Neural cell (in vitro differentiated cells): ENCODE measurements at regions not wholly inside any gene's neighbourhood (a gene's known extent, or its start where the extent isn't known, plus 50 kb on each side); places are given as distances from the start of the nearest gene placed in this dataset.
"Not testable (repeated sequence)": the region's sequence is repeated elsewhere in the genome, so short reads cannot be mapped to it uniquely, and the experiment has no call there.

Experiments used
- CTCF ChIP-seq: fragments of 450-650 bp; IDR thresholded peaks from 2 replicates; pipeline ENCODE4 v1.5.1; 2014; ENCODE audit warnings: antibody characterized with exemption, mild to moderate bottlenecking, moderate library complexity; ENCODE audit not compliant: poor library complexity, severe bottlenecking
- EP300 ChIP-seq: fragments of 450-650 bp; conservative IDR thresholded peaks from 2 replicates; pipeline ENCODE4 v1.6.1; 2014; ENCODE audit warnings: antibody characterized with exemption, mild to moderate bottlenecking, moderate library complexity; ENCODE audit not compliant: poor library complexity, severe bottlenecking
- EZH2 ChIP-seq: fragments of 200-600, 300-800 bp; shearing (Covaris generic), sonication (generic); IDR thresholded peaks from 2 replicates; pipeline ENCODE4 v1.6.1; 2014; ENCODE audit warnings: antibody characterized with exemption, low read length, borderline replicate concordance, mild to moderate bottlenecking; ENCODE audit not compliant: insufficient read depth, poor library complexity, severe bottlenecking
- POLR2AphosphoS5 ChIP-seq: IDR thresholded peaks from 2 replicates; pipeline ENCODE4 v1.6.1; 2012
- SMC3 ChIP-seq: fragments of 450-650 bp; conservative IDR thresholded peaks from 2 replicates; pipeline ENCODE4 v1.6.1; 2014; ENCODE audit warnings: antibody characterized with exemption, mild to moderate bottlenecking, moderate library complexity; ENCODE audit not compliant: poor library complexity
- TF ChIP-seq, protein P1 (sequence below): IDR thresholded peaks from 2 replicates; pipeline ENCODE4 v1.6.1; 2012; ENCODE audit warnings: borderline replicate concordance

DNA sequence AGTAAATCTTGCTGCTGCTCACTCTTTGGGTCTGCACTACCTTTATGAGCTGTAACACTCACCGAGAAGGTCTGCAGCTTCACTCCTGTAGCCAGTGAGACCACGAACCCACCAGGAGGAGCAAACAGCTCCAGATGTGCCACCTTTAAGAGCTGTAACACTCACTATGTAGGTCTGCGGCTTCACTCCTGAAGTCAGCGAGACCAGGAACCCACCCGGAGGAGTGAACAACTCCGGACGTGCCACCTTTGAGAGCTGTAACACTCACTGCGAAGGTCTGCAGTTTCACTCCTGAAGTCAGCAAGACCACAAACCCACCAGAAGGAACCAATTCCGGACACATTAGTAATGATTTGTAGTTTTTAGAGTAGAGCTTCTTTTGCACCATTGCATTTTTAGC, 481.9 kb downstream of the PCDH7 start:
- TF ChIP-seq CTCF, EP300, EZH2, POLR2AphosphoS5, SMC3: not testable (repeated sequence)
- TF ChIP-seq, protein P1, sequence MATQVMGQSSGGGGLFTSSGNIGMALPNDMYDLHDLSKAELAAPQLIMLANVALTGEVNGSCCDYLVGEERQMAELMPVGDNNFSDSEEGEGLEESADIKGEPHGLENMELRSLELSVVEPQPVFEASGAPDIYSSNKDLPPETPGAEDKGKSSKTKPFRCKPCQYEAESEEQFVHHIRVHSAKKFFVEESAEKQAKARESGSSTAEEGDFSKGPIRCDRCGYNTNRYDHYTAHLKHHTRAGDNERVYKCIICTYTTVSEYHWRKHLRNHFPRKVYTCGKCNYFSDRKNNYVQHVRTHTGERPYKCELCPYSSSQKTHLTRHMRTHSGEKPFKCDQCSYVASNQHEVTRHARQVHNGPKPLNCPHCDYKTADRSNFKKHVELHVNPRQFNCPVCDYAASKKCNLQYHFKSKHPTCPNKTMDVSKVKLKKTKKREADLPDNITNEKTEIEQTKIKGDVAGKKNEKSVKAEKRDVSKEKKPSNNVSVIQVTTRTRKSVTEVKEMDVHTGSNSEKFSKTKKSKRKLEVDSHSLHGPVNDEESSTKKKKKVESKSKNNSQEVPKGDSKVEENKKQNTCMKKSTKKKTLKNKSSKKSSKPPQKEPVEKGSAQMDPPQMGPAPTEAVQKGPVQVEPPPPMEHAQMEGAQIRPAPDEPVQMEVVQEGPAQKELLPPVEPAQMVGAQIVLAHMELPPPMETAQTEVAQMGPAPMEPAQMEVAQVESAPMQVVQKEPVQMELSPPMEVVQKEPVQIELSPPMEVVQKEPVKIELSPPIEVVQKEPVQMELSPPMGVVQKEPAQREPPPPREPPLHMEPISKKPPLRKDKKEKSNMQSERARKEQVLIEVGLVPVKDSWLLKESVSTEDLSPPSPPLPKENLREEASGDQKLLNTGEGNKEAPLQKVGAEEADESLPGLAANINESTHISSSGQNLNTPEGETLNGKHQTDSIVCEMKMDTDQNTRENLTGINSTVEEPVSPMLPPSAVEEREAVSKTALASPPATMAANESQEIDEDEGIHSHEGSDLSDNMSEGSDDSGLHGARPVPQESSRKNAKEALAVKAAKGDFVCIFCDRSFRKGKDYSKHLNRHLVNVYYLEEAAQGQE: not testable (repeated sequence)
